GM12891 (cell line): ENCODE measurements at regions not wholly inside any gene's neighbourhood (a gene's known extent, or its start where the extent isn't known, plus 50 kb on each side); places are given as distances from the start of the nearest gene placed in this dataset.

Source experiments
- PAX5 ChIP-seq: IDR thresholded peaks from 2 replicates; pipeline ENCODE4 v1.6.1; 2011; ENCODE audit warnings: low read length, moderate library complexity, mild to moderate bottlenecking; ENCODE audit not compliant: insufficient read depth, severe bottlenecking
- POLR2A ChIP-seq: IDR thresholded peaks from 2 replicates; pipeline ENCODE4 v1.6.1; 2011; ENCODE audit warnings: low read depth, low read length, control low read depth
- SPI1 ChIP-seq: IDR thresholded peaks from 2 replicates; pipeline ENCODE4 v1.6.1; 2011; ENCODE audit warnings: low read depth, low read length, control low read depth
- TAF1 ChIP-seq: IDR thresholded peaks from 2 replicates; pipeline ENCODE4 v1.6.1; 2011; ENCODE audit warnings: low read depth, low read length, control low read depth

- no peak for TF ChIP-seq POLR2A
- no peak for TF ChIP-seq TAF1
- TF ChIP-seq SPI1 = no peak
- TF ChIP-seq PAX5 = no peak
These were observed 181.6 kb upstream of the TLE4 start for GRCh38 chr9:79390077-79390698.
